ENCODE measurements at regions not wholly inside any gene's neighbourhood (a gene's known extent, or its start where the extent isn't known, plus 50 kb on each side); places are given as distances from the start of the nearest gene placed in this dataset.

DNA sequence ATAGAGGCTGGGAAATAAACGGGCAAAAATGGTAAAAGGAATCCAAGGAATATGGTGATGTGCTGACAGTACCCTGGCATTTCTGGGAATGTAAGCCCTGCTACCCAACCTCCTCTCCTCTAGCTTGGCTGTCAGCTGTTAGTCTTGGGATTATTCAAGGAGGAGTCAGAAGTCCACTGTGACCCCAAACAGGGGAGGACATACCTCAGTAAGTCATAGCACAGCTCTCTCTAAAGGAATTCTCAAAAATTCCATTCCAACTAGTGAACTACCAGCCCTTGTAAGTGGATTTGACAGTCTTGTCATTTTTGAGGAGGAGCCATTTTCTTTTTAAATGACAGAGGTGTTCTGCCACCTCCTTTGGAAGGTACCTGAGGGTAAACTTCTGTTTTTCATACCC, 207.5 kb downstream of the PDCD6IP start:
- H3K9ac ChIP-seq (ENCODE audit: low read length), result no peak overlapping the region
- H3K4me3 ChIP-seq (ENCODE audit: control extremely low read depth in 1 of 5, extremely low read depth in 1 of 5, insufficient read depth in 1 of 5, low read depth in 2 of 5, low read length in 4 of 5), result no peak overlapping the region
- TF ChIP-seq EZH2 (IDR thresholded peaks at IDR 0.05; ENCODE audit: borderline replicate concordance, insufficient read depth, low read depth, low read length, poor library complexity, severe bottlenecking), result no peak
- TF ChIP-seq, protein P1, sequence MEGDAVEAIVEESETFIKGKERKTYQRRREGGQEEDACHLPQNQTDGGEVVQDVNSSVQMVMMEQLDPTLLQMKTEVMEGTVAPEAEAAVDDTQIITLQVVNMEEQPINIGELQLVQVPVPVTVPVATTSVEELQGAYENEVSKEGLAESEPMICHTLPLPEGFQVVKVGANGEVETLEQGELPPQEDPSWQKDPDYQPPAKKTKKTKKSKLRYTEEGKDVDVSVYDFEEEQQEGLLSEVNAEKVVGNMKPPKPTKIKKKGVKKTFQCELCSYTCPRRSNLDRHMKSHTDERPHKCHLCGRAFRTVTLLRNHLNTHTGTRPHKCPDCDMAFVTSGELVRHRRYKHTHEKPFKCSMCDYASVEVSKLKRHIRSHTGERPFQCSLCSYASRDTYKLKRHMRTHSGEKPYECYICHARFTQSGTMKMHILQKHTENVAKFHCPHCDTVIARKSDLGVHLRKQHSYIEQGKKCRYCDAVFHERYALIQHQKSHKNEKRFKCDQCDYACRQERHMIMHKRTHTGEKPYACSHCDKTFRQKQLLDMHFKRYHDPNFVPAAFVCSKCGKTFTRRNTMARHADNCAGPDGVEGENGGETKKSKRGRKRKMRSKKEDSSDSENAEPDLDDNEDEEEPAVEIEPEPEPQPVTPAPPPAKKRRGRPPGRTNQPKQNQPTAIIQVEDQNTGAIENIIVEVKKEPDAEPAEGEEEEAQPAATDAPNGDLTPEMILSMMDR (IDR thresholded peaks at IDR 0.05), result no peak
- intact Hi-C loops (cut with micrococcal nuclease), result no loop called here
- H3K4me1 ChIP-seq (ENCODE audit: control insufficient read depth in 2 of 2, insufficient read depth in 2 of 2, low read length in 2 of 2), result peaks cover 0 to 11% of the 10 kb centered on the region in 2 donors
- no peaks in the 10 kb centered on the region for H3K27me3 ChIP-seq (replicated peaks in 1 of 4; ENCODE audit: control extremely low read depth in 1 of 4, control insufficient read depth in 3 of 4, insufficient read depth in 4 of 4, low read length in 3 of 4)
- H3K27ac ChIP-seq (ENCODE audit: low read length in 2 of 2), result no peak overlapping the region
- POLR2A ChIA-PET, result no interaction called here
- WGBS (ENCODE audit: insufficient coverage), result no CpG with 5 or more reads among the region's 1 CpG
- DNase-seq, result no peak
- no peaks in the 10 kb centered on the region for H3K9me3 Mint-ChIP-seq (ENCODE audit: insufficient read depth)
- no peak overlapping the region for H3K4me2 ChIP-seq (replicated peaks; ENCODE audit: low read depth, low read length, poor library complexity, severe bottlenecking)
- no peak for ATAC-seq (ENCODE audit: low read depth)
- no peak overlapping the region for H3K27ac Mint-ChIP-seq
- no peaks in the 10 kb centered on the region for H3K36me3 ChIP-seq (replicated peaks in 1 of 2; ENCODE audit: control extremely low read depth in 1 of 2, control insufficient read depth in 1 of 2, extremely low read depth in 1 of 2, insufficient read depth in 2 of 2, low read length in 1 of 2)
- H3K9me3 ChIP-seq (ENCODE audit: control extremely low read depth in 1 of 3, control insufficient read depth in 2 of 3, insufficient read depth in 1 of 3, low read length in 2 of 3), result no peaks in the 10 kb centered on the region
- no peak overlapping the region for H3K4me3 Mint-ChIP-seq
- H4K20me1 ChIP-seq (ENCODE audit: control insufficient read depth, insufficient read depth, low read length, poor library complexity, severe bottlenecking), result no peaks in the 10 kb centered on the region
- no peaks in the 10 kb centered on the region for H3K27me3 Mint-ChIP-seq
- no peaks in the 10 kb centered on the region for H3K79me2 ChIP-seq (ENCODE audit: control insufficient read depth, insufficient read depth, low read length)
- H3K4me1 Mint-ChIP-seq, result peaks cover 16% of the 10 kb centered on the region
- CTCF ChIA-PET, result no interaction called here
- no peak overlapping the region for H2AFZ ChIP-seq (ENCODE audit: insufficient read depth, low read depth, low read length, poor library complexity, severe bottlenecking)

DNA sequence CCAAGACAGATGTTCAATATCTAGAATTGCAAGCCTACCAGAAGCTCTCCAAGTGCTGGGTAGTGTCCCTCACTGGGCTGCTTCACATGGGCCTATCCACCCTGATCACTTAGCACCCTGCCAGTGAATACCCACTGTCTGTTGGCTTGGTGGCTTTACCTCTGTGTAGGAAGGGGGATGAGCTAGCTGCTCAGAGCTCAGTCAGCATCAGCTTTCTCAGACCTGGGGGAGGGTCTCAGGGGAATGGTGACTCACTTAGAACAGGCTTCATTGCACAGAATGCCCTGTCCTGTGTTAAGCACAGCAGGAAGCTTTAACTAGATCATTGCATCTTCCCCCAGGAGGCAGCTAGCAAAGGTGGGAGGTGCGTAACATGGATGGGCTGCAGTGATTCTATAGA, 209.8 kb downstream of the PDCD6IP start:
- WGBS (ENCODE audit: insufficient coverage), result 63% methylated on average over 1 of the region's 1 CpG
- Histone ChIP-seq H3K9ac (ENCODE audit: low read length) (no peak overlapping the region), H3K4me2 (replicated peaks; ENCODE audit: low read depth, low read length, poor library complexity, severe bottlenecking) (no peak overlapping the region), H4K20me1 (ENCODE audit: control insufficient read depth, insufficient read depth, low read length, poor library complexity, severe bottlenecking) (no peaks in the 10 kb centered on the region), H3K36me3 (replicated peaks in 1 of 2; ENCODE audit: control extremely low read depth in 1 of 2, control insufficient read depth in 1 of 2, extremely low read depth in 1 of 2, insufficient read depth in 2 of 2, low read length in 1 of 2) (no peaks in the 10 kb centered on the region), H3K4me3 (ENCODE audit: control extremely low read depth in 1 of 5, extremely low read depth in 1 of 5, insufficient read depth in 1 of 5, low read depth in 2 of 5, low read length in 4 of 5) (no peak overlapping the region), H2AFZ (ENCODE audit: insufficient read depth, low read depth, low read length, poor library complexity, severe bottlenecking) (no peak overlapping the region), H3K79me2 (ENCODE audit: control insufficient read depth, insufficient read depth, low read length) (no peaks in the 10 kb centered on the region), H3K9me3 (ENCODE audit: control extremely low read depth in 1 of 3, control insufficient read depth in 2 of 3, insufficient read depth in 1 of 3, low read length in 2 of 3) (no peaks in the 10 kb centered on the region), H3K27me3 (replicated peaks in 1 of 4; ENCODE audit: control extremely low read depth in 1 of 4, control insufficient read depth in 3 of 4, insufficient read depth in 4 of 4, low read length in 3 of 4) (no peaks in the 10 kb centered on the region), H3K4me1 (ENCODE audit: control insufficient read depth in 2 of 2, insufficient read depth in 2 of 2, low read length in 2 of 2) (peaks cover 0 to 11% of the 10 kb centered on the region in 2 donors), H3K27ac (ENCODE audit: low read length in 2 of 2) (no peak overlapping the region)
- ATAC-seq (ENCODE audit: low read depth) (peak; percentile 69), DNase-seq (no peak)
- Mint-ChIP-seq H3K27me3 (no peaks in the 10 kb centered on the region), H3K9me3 (ENCODE audit: insufficient read depth) (no peaks in the 10 kb centered on the region), H3K27ac (no peak overlapping the region), H3K4me1 (peaks cover 16% of the 10 kb centered on the region), H3K4me3 (no peak overlapping the region)
- TF ChIP-seq EZH2 (IDR thresholded peaks at IDR 0.05; ENCODE audit: borderline replicate concordance, insufficient read depth, low read depth, low read length, poor library complexity, severe bottlenecking), result no peak
- TF ChIP-seq, protein P1 (IDR thresholded peaks at IDR 0.05), result no peak
- intact Hi-C loops (cut with micrococcal nuclease), result no loop called here
- CTCF ChIA-PET, result no interaction called here
- POLR2A ChIA-PET, result no interaction called here
